GM21619 (cell line): ENCODE measurements at regions not wholly inside any gene's neighbourhood (a gene's known extent, or its start where the extent isn't known, plus 50 kb on each side); places are given as distances from the start of the nearest gene placed in this dataset.

ENCODE experiments used
- ATAC-seq: cut with Tn5 transposase; IDR thresholded peaks from one replicate; pipeline ENCODE4 v1.9.1; 2021; ENCODE audit not compliant: unreplicated experiment

GRCh38 chr13:60282708-60283107, 114.3 kb upstream of the TDRD3 start:
- no peak for ATAC-seq

GRCh38 chr13:60286707-60287106, 110.3 kb upstream of the TDRD3 start:
- ATAC-seq, result no peak

DNA sequence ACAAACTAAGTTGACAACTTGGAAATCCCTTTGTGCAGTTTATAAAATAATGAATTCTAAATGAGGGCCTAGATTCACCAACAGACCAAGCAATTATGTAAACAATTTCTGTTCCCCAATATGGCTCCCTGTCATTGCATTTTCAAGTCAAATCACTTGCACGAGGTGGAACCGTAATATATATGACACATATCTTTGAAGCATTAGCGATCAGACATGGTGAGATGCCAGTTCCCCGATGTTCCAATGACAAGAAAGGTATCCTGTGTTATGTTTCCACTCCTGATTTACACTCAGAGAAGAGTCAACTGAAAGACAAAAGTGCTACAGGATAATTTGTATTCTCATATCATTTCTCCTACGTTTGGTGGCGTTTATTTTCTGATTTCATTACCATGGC, 108.5 kb upstream of the TDRD3 start:
- no peak for ATAC-seq

DNA sequence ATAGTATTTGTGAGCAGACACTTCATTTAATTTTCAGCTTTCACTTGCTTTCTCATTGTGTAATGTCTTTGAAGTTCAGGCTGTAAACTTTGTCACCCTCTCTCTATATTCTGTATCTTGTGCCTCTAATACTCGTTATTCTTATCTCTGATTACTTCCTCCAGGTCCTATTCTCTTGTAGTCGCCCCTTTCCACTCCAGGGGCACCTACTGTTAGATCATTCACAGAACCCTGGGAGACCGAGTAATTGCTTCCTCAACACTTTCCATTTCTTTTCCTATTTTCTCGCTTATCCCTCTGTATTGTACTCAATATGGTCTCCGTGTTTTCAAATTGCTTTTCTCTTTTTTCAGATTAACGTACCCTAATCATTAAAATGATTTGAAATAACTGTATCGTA, 93.9 kb upstream of the TDRD3 start:
- no peak for ATAC-seq

- ATAC-seq, result no peak
These were observed 85.5 kb upstream of the TDRD3 start for GRCh38 chr13:60311527-60311926.

DNA sequence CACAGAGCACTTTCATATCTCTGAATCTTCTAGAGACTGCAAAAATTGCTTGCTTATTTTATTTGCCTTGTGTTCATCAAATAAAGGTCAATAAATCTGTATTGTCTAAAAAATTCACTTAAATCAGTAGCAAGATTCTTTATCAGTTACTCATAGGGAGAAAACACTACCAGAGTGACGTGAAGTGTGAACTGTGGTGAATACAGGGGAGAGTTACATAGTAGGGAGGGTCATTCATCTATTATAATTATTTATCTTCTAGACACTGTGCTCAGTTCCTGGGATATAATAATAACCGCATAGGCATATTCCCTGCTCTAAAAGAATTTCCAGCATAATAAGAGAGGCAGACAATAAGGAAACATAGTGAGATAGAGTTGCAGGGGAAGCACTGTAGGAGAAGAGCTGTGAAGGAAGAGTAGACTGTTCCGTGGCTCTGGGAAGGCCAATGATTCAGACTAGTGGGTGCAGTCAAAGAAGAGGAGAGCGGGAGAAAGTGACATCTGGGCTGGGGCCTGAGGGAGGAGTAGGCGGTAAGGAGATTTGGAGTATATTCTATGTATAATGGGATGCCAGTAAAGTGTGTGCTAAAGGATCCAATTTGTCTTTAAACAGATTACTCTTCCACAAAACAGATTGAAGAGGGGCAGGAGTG, 84.0 kb upstream of the TDRD3 start:
- no peak for ATAC-seq

GRCh38 chr13:60318186-60318585, 78.8 kb upstream of the TDRD3 start:
- no peak for ATAC-seq

DNA sequence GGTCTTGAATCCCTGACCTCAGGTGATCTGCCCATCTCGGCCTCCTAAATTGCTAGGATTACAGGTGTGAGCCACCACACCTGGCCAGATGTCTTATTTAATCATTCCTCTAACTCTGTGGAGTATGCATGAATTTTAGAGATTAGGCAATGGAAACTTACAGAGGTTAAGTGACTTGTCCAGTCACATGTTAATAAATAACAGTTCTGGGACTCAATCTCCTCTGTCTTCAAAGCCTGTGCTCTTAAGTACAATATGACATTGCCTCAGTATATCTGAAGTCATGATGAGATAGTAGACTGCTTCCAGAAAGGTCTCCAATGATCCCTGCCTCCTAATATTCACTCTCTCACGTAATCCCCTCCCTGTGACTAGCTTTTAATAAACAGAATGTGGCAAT, 72.9 kb upstream of the TDRD3 start:
- no peak for ATAC-seq

DNA sequence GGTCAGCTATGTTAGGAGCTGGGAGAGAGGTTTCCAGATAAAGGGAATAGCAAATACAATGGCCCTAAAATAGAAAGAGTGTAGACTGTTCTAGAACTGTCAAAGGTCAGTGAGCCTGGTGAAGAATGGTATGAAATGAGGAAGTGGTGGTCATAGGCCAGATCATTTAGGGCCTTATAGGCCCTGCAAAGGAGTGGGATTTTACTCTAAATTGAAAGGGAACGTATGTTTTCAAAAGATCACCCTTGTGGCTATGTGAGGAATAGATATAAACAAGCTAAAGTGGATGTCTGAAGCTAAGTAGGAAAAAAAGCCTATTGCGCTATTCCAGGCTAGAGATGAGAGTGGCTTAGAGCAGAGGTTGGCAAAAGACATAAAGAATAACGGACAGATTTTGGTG, 70.7 kb upstream of the TDRD3 start:
- no peak for ATAC-seq

- ATAC-seq, result no peak
These were observed 69.5 kb upstream of the TDRD3 start for GRCh38 chr13:60327511-60327910.

- no peak for ATAC-seq
These were observed 68.9 kb upstream of the TDRD3 start for GRCh38 chr13:60328073-60328472.

- ATAC-seq, result peak; percentile 62
These were observed 67.6 kb upstream of the TDRD3 start for GRCh38 chr13:60329221-60329923.

- ATAC-seq, result no peak
These were observed 65.6 kb upstream of the TDRD3 start for GRCh38 chr13:60331249-60332012.

- no peak for ATAC-seq
These were observed 64.3 kb upstream of the TDRD3 start for GRCh38 chr13:60332682-60333081.

DNA sequence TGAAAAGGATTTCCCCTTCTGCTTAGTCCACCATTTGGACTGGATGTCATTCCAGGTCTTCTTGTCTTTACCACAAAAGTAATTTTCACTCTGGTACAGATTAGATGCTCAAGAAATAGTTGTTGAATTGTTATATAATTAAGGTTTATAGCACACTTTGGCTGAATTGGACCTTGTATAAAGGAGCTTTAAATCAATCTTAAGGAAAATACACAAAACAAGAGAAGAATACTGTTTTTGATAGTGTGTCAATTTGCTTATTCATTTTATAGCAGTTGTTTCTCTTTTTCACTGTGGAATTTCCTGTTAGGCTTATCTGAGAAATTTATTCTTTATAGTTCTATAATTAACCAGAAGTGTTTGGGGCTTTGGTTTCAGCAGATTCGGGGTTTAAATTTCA, 62.7 kb upstream of the TDRD3 start:
- ATAC-seq, result no peak

DNA sequence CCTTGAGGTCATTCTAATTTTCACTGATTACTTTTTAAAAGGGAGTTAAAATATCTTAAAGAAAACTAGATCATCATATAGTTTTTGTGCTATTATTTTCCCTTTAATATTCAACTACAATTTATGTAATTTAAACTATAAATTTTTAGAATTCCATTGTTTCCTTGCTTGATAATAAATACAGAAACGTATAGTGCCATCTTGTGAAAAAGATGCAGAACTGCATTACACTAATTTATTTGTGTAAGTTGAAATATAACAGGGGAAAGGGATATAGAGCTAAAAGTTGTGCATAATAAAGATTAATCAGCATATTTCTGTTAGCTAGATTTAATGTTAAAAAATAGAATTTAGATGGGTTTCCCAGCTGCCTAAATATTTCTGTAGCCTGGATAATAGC, 61.5 kb upstream of the TDRD3 start:
- ATAC-seq, result no peak

- no peak for ATAC-seq
These were observed 58.3 kb upstream of the TDRD3 start for GRCh38 chr13:60338754-60339153.

DNA sequence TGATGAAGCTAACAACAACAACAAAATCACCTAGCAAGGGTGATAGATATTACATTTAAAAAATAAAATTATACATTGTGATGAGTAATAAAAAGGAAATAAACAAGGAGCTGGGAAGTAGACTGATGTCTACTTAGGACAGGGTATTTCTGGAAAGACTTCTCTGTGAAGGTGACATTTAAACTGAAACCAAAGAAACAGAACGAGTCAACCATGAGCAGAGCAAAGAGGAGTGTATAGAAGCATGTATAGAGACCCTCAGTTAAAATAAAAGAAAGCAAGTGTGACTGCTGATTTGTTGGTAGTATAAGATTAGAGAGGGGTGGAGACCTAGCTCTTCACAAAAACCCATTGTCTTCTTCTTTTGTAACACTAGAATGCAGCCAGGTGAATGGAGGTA, 53.0 kb upstream of the TDRD3 start:
- ATAC-seq, result no peak

GRCh38 chr13:60347174-60347573, 49.8 kb upstream of the TDRD3 start:
- no peak for ATAC-seq
